GM23338 (cell line): ENCODE measurements at regions not wholly inside any gene's neighbourhood (a gene's known extent, or its start where the extent isn't known, plus 50 kb on each side); places are given as distances from the start of the nearest gene placed in this dataset.

Experiments used
- ATAC-seq: fragments of 200-7000 bp; cut with Tn5 transposase; 3 replicates; pipeline ENCODE4 v1.9.1; 2020
- DNase-seq: peaks from one replicate; pipeline ENCODE4 v3.0.0-alpha.2; 2015; ENCODE audit warnings: low spot score
- H2AFZ ChIP-seq: fragments of 200-600 bp; sonication (generic); 2 replicates; pipeline ENCODE4 v1.8.0; 2016; ENCODE audit warnings: antibody characterized with exemption, mild to moderate bottlenecking, moderate library complexity
- H3F3A ChIP-seq: fragments of 200-600 bp; sonication (generic); replicated peaks from 2 replicates; pipeline ENCODE4 v1.8.0; 2017; ENCODE audit warnings: antibody characterized with exemption, mixed run types, low read depth
- H3K27ac ChIP-seq: fragments of 200-600 bp; sonication (generic); 2 replicates; pipeline ENCODE4 v1.6.1; 2016; ENCODE audit warnings: low read depth
- H3K27me3 ChIP-seq: fragments of 200-600 bp; sonication (generic); 2 replicates; pipeline ENCODE4 v1.8.0; 2016; ENCODE audit warnings: mild to moderate bottlenecking, mixed run types, moderate library complexity; ENCODE audit not compliant: insufficient read depth
- H3K36me3 ChIP-seq: fragments of 200-600 bp; sonication (generic); 2 replicates; pipeline ENCODE4 v1.8.0; 2016; ENCODE audit warnings: mild to moderate bottlenecking; ENCODE audit not compliant: insufficient read depth
- H3K4me1 ChIP-seq: fragments of 200-600 bp; sonication (generic); 2 replicates; pipeline ENCODE4 v1.8.0; 2016; ENCODE audit warnings: mild to moderate bottlenecking, moderate library complexity; ENCODE audit not compliant: insufficient read depth
- H3K4me2 ChIP-seq: fragments of 200-600 bp; sonication (generic); 2 replicates; pipeline ENCODE4 v1.7.1; 2017; ENCODE audit warnings: mixed run types
- H3K4me3 ChIP-seq: fragments of 200-600 bp; sonication (generic); 2 replicates; pipeline ENCODE4 v1.6.1; 2016; ENCODE audit warnings: mixed run types
- H3K79me2 ChIP-seq: fragments of 200-600 bp; sonication (generic); replicated peaks from 2 replicates; pipeline ENCODE4 v1.8.0; 2017; ENCODE audit warnings: mild to moderate bottlenecking; ENCODE audit not compliant: insufficient read depth
- H3K9me2 ChIP-seq: fragments of 200-600 bp; sonication (generic); 2 replicates; pipeline ENCODE4 v1.8.0; 2017; ENCODE audit not compliant: insufficient read depth
- H4K20me1 ChIP-seq: fragments of 200-600 bp; sonication (generic); replicated peaks from 2 replicates; pipeline ENCODE4 v1.8.0; 2017; ENCODE audit warnings: mild to moderate bottlenecking; ENCODE audit not compliant: insufficient read depth
- H3K27ac Mint-ChIP-seq: 2 replicates; pipeline ENCODE4 v1.8.0; 2020; ENCODE audit warnings: inconsistent platforms, mild to moderate bottlenecking, moderate library complexity, mixed read lengths
- H3K27me3 Mint-ChIP-seq: 3 replicates; pipeline ENCODE4 v1.8.0; 2022; ENCODE audit warnings: low read depth, mild to moderate bottlenecking, moderate library complexity, mixed read lengths, inconsistent platforms; ENCODE audit not compliant: insufficient read depth, poor library complexity
- H3K36me3 Mint-ChIP-seq: 3 replicates; pipeline ENCODE4 v1.8.0; 2021; ENCODE audit warnings: low read depth, mild to moderate bottlenecking, inconsistent platforms, moderate library complexity, mixed read lengths
- H3K4me1 Mint-ChIP-seq: 3 replicates; pipeline ENCODE4 v1.8.0; 2020; ENCODE audit warnings: mild to moderate bottlenecking, inconsistent platforms, mixed read lengths
- H3K4me3 Mint-ChIP-seq: 3 replicates; pipeline ENCODE4 v1.8.0; 2021; ENCODE audit warnings: moderate library complexity, mild to moderate bottlenecking, inconsistent platforms, mixed read lengths
- H3K9me3 Mint-ChIP-seq: 3 replicates; pipeline ENCODE4 v1.8.0; 2020; ENCODE audit warnings: moderate library complexity, mild to moderate bottlenecking, inconsistent platforms, mixed read lengths
- JUNB ChIP-seq: IDR thresholded peaks from one replicate; pipeline ENCODE4 v1.6.1; 2016; ENCODE audit warnings: antibody characterized with exemption; ENCODE audit not compliant: unreplicated experiment
- NANOG ChIP-seq: IDR thresholded peaks from 2 replicates; pipeline ENCODE4 v1.6.1; 2016; ENCODE audit warnings: antibody characterized with exemption, borderline replicate concordance
- POLR2AphosphoS5 ChIP-seq: IDR thresholded peaks from 2 replicates; pipeline ENCODE4 v1.6.1; 2016; ENCODE audit warnings: antibody characterized with exemption, low read depth
- STAT1 ChIP-seq: IDR thresholded peaks from one replicate; pipeline ENCODE4 v1.6.1; 2016; ENCODE audit warnings: antibody characterized with exemption; ENCODE audit not compliant: unreplicated experiment
- ZNF114 ChIP-seq: fragments of 250-450 bp; sonication (Bioruptor Pico); IDR thresholded peaks from 2 replicates; pipeline ENCODE4 v1.5.0; 2020; ENCODE audit warnings: mild to moderate bottlenecking, moderate library complexity
- ZNF331 ChIP-seq: fragments of 250-450 bp; sonication (Bioruptor Pico); IDR thresholded peaks from 2 replicates; pipeline ENCODE4 v1.5.0; 2020; ENCODE audit warnings: low read depth, mild to moderate bottlenecking, moderate library complexity
- TF ChIP-seq, protein P1 (sequence below): IDR thresholded peaks from 2 replicates; pipeline ENCODE4 v1.6.1; 2016; ENCODE audit warnings: antibody characterized with exemption
- TF ChIP-seq, protein P2 (sequence below): IDR thresholded peaks from one replicate; pipeline ENCODE4 v1.6.1; 2018; ENCODE audit warnings: antibody characterized with exemption; ENCODE audit not compliant: unreplicated experiment
- TF ChIP-seq, protein P3 (sequence below), 2 experiments: fragments of 200-600 bp in 1 of 2; sonication (generic) in 1 of 2; conservative IDR thresholded peaks; 2 replicates each; pipeline versions ENCODE4 v1.5.1 to v1.6.1; 2016 to 2017; ENCODE audit warnings: antibody characterized with exemption in 2 of 2, low read depth in 2 of 2, mild to moderate bottlenecking in 2 of 2, moderate library complexity in 1 of 2

DNA sequence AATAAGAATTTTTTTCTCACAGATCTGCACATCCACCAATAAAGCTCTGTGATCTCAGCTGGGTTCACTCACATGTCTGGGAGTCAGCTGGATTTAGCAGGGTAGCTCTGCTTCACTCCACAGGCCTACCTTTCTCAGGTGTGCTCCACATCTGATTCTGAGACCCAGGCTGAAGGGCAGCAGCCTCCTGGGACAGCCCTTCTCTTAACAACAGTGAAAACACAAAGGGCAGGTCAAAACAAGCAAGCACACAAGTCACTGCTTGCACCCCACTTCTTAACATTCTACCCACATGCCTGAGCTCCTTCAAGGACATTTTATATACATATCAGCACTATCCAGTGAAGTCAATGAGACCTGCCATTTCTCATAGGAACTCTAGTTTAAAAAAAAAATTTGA is 96.0 kb upstream of the MAP3K4 start:
- no peaks in the 10 kb centered on the region for H3K79me2 ChIP-seq
- no peak overlapping the region for H3K4me2 ChIP-seq
- H3K4me3 ChIP-seq, result no peak overlapping the region
- H3K4me1 ChIP-seq, result peaks cover 12% of the 10 kb centered on the region; the same call in 1 of the 2 replicates
- DNase-seq (no peak), ATAC-seq (peak; percentile 50)
- no peak overlapping the region for H3K27ac Mint-ChIP-seq
- no peak overlapping the region for H3K4me3 Mint-ChIP-seq
- TF ChIP-seq, protein P1, sequence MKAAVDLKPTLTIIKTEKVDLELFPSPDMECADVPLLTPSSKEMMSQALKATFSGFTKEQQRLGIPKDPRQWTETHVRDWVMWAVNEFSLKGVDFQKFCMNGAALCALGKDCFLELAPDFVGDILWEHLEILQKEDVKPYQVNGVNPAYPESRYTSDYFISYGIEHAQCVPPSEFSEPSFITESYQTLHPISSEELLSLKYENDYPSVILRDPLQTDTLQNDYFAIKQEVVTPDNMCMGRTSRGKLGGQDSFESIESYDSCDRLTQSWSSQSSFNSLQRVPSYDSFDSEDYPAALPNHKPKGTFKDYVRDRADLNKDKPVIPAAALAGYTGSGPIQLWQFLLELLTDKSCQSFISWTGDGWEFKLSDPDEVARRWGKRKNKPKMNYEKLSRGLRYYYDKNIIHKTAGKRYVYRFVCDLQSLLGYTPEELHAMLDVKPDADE, result no peak
- TF ChIP-seq POLR2AphosphoS5 (no peak), JUNB (no peak), ZNF114 (CRISPR knock-in tag) (no peak), NANOG (no peak), ZNF331 (no peak), STAT1 (no peak)
- TF ChIP-seq, protein P2, sequence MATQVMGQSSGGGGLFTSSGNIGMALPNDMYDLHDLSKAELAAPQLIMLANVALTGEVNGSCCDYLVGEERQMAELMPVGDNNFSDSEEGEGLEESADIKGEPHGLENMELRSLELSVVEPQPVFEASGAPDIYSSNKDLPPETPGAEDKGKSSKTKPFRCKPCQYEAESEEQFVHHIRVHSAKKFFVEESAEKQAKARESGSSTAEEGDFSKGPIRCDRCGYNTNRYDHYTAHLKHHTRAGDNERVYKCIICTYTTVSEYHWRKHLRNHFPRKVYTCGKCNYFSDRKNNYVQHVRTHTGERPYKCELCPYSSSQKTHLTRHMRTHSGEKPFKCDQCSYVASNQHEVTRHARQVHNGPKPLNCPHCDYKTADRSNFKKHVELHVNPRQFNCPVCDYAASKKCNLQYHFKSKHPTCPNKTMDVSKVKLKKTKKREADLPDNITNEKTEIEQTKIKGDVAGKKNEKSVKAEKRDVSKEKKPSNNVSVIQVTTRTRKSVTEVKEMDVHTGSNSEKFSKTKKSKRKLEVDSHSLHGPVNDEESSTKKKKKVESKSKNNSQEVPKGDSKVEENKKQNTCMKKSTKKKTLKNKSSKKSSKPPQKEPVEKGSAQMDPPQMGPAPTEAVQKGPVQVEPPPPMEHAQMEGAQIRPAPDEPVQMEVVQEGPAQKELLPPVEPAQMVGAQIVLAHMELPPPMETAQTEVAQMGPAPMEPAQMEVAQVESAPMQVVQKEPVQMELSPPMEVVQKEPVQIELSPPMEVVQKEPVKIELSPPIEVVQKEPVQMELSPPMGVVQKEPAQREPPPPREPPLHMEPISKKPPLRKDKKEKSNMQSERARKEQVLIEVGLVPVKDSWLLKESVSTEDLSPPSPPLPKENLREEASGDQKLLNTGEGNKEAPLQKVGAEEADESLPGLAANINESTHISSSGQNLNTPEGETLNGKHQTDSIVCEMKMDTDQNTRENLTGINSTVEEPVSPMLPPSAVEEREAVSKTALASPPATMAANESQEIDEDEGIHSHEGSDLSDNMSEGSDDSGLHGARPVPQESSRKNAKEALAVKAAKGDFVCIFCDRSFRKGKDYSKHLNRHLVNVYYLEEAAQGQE, result no peak
- TF ChIP-seq, protein P3, sequence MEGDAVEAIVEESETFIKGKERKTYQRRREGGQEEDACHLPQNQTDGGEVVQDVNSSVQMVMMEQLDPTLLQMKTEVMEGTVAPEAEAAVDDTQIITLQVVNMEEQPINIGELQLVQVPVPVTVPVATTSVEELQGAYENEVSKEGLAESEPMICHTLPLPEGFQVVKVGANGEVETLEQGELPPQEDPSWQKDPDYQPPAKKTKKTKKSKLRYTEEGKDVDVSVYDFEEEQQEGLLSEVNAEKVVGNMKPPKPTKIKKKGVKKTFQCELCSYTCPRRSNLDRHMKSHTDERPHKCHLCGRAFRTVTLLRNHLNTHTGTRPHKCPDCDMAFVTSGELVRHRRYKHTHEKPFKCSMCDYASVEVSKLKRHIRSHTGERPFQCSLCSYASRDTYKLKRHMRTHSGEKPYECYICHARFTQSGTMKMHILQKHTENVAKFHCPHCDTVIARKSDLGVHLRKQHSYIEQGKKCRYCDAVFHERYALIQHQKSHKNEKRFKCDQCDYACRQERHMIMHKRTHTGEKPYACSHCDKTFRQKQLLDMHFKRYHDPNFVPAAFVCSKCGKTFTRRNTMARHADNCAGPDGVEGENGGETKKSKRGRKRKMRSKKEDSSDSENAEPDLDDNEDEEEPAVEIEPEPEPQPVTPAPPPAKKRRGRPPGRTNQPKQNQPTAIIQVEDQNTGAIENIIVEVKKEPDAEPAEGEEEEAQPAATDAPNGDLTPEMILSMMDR (conservative IDR thresholded peaks at IDR 0.05; ENCODE audit: low read depth in 2 of 2), result no peak
- H3F3A ChIP-seq, result no peaks in the 10 kb centered on the region
- no peaks in the 10 kb centered on the region for H3K36me3 ChIP-seq
- no peaks in the 10 kb centered on the region for H4K20me1 ChIP-seq
- no peak overlapping the region for H3K27ac ChIP-seq
- H3K27me3 Mint-ChIP-seq, result peaks cover 2% of the 10 kb centered on the region
- H3K27me3 ChIP-seq, result no peaks in the 10 kb centered on the region
- no peaks in the 10 kb centered on the region for H3K36me3 Mint-ChIP-seq
- H3K9me2 ChIP-seq, result no peaks in the 10 kb centered on the region
- H2AFZ ChIP-seq, result no peak overlapping the region
- peaks cover 19% of the 10 kb centered on the region for H3K4me1 Mint-ChIP-seq
- H3K9me3 Mint-ChIP-seq, result no peaks in the 10 kb centered on the region
